ENCODE measurements at regions not wholly inside any gene's neighbourhood (a gene's known extent, or its start where the extent isn't known, plus 50 kb on each side); places are given as distances from the start of the nearest gene placed in this dataset.

GRCh38 chr20:19947611-19948264 is 69.4 kb upstream of the NAA20 start:
- TF ChIP-seq CTCF (IDR thresholded peaks at IDR 0.05; ENCODE audit: unreplicated experiment), result no peak
- BruUV-seq (replicated peaks), result no TSS peak
- CTCF ChIA-PET, result no interaction called here

GRCh38 chr20:19949195-19949867 is 67.8 kb upstream of the NAA20 start:
- H3K4me3 Mint-ChIP-seq (ENCODE audit: low read depth, unreplicated experiment), result no peak overlapping the region
- no peak for DNase-seq
- H3K4me1 Mint-ChIP-seq (ENCODE audit: low read depth, unreplicated experiment), result peaks cover 12% of the 10 kb centered on the region
- no peaks in the 10 kb centered on the region for H3K9me3 Mint-ChIP-seq (ENCODE audit: low read depth, unreplicated experiment)
- no peaks in the 10 kb centered on the region for H3K27me3 Mint-ChIP-seq (ENCODE audit: unreplicated experiment)
- no TSS peak for BruUV-seq (replicated peaks)
- H3K27ac Mint-ChIP-seq (ENCODE audit: unreplicated experiment), result no peak overlapping the region
- intact Hi-C loops (cut with micrococcal nuclease; ENCODE audit: unreplicated experiment), result no loop called here
- CTCF ChIA-PET, result no interaction called here
- TF ChIP-seq CTCF (IDR thresholded peaks at IDR 0.05; ENCODE audit: unreplicated experiment), result no peak
- peaks cover under 1% of the 10 kb centered on the region for H3K36me3 Mint-ChIP-seq (ENCODE audit: insufficient read depth, unreplicated experiment)

More at GRCh38 chr20:19947611-19948264, 69.4 kb upstream of the NAA20 start:
- DNase-seq, result no peak
- Mint-ChIP-seq H3K27me3 (ENCODE audit: unreplicated experiment) (no peaks in the 10 kb centered on the region), H3K4me3 (ENCODE audit: low read depth, unreplicated experiment) (no peak overlapping the region), H3K4me1 (ENCODE audit: low read depth, unreplicated experiment) (peaks cover 12% of the 10 kb centered on the region), H3K9me3 (ENCODE audit: low read depth, unreplicated experiment) (no peaks in the 10 kb centered on the region), H3K27ac (ENCODE audit: unreplicated experiment) (no peak overlapping the region), H3K36me3 (ENCODE audit: insufficient read depth, unreplicated experiment) (peaks cover 5% of the 10 kb centered on the region)
- intact Hi-C loops (cut with micrococcal nuclease; ENCODE audit: unreplicated experiment), result no loop called here

- CTCF ChIA-PET, result no interaction called here
- no peaks in the 10 kb centered on the region for H3K36me3 Mint-ChIP-seq (ENCODE audit: insufficient read depth, unreplicated experiment)
- no TSS peak for BruUV-seq (replicated peaks)
- no peak overlapping the region for H3K27ac Mint-ChIP-seq (ENCODE audit: unreplicated experiment)
- no peak for DNase-seq
- H3K27me3 Mint-ChIP-seq (ENCODE audit: unreplicated experiment), result no peaks in the 10 kb centered on the region
- no peak for TF ChIP-seq CTCF (IDR thresholded peaks at IDR 0.05; ENCODE audit: unreplicated experiment)
- H3K4me3 Mint-ChIP-seq (ENCODE audit: low read depth, unreplicated experiment), result no peak overlapping the region
- peaks cover 12% of the 10 kb centered on the region for H3K4me1 Mint-ChIP-seq (ENCODE audit: low read depth, unreplicated experiment)
- intact Hi-C loops (cut with micrococcal nuclease; ENCODE audit: unreplicated experiment), result no loop called here
- H3K9me3 Mint-ChIP-seq (ENCODE audit: low read depth, unreplicated experiment), result no peaks in the 10 kb centered on the region
Measured at GRCh38 chr20:19950042-19950441, 67.1 kb upstream of the NAA20 start.

GRCh38 chr20:19952392-19952791 is 64.8 kb upstream of the NAA20 start:
- CTCF ChIA-PET, result interaction anchor here (0.6 kb wide), 1 partner anchor 760 kb away, joined by 3 read pairs; the partner anchor contains the start of gene RALGAPA2
- TF ChIP-seq CTCF (IDR thresholded peaks at IDR 0.05; ENCODE audit: unreplicated experiment), result no peak

More at GRCh38 chr20:19952392-19952791, 64.8 kb upstream of the NAA20 start:
- BruUV-seq (replicated peaks), result no TSS peak
- Mint-ChIP-seq H3K27me3 (ENCODE audit: unreplicated experiment) (no peaks in the 10 kb centered on the region), H3K27ac (ENCODE audit: unreplicated experiment) (no peak overlapping the region), H3K4me1 (ENCODE audit: low read depth, unreplicated experiment) (no peaks in the 10 kb centered on the region), H3K9me3 (ENCODE audit: low read depth, unreplicated experiment) (no peaks in the 10 kb centered on the region), H3K36me3 (ENCODE audit: insufficient read depth, unreplicated experiment) (no peaks in the 10 kb centered on the region), H3K4me3 (ENCODE audit: low read depth, unreplicated experiment) (no peak overlapping the region)
- no peak for DNase-seq
- intact Hi-C loops (cut with micrococcal nuclease; ENCODE audit: unreplicated experiment), result no loop called here
